Naive B cell (primary cell): ENCODE measurements at regions not wholly inside any gene's neighbourhood (a gene's known extent, or its start where the extent isn't known, plus 50 kb on each side); places are given as distances from the start of the nearest gene placed in this dataset.
"Not testable (repeated sequence)": the region's sequence is repeated elsewhere in the genome, so short reads cannot be mapped to it uniquely, and the experiment has no call there.

Source experiments
- ATAC-seq, 2 donors: fragments of 150-1000 bp; cut with Tn5 transposase; 2 replicates each; pipeline ENCODE4 v1.10.0; 2021; ENCODE audit warnings: low read depth in 2 of 2, mild to moderate bottlenecking in 2 of 2, moderate library complexity in 2 of 2
- DNase-seq: peaks from one replicate; pipeline ENCODE4 v3.0.0; 2022
- H3K27ac Mint-ChIP-seq, 6 donors: one replicate each; pipeline ENCODE4 v1.8.0; 2020 to 2022; ENCODE audit warnings: mild to moderate bottlenecking in 6 of 6, mixed read lengths in 6 of 6, moderate library complexity in 5 of 6, inconsistent platforms in 2 of 6
- H3K27me3 Mint-ChIP-seq, 3 donors: one replicate each; pipeline ENCODE4 v1.8.0; 2021 to 2022; ENCODE audit warnings: mixed read lengths in 3 of 3, mild to moderate bottlenecking in 1 of 3
- H3K36me3 Mint-ChIP-seq, 2 donors: one replicate each; pipeline ENCODE4 v1.8.0; 2020 to 2022; ENCODE audit warnings: mixed read lengths in 2 of 2, inconsistent platforms in 1 of 2, mild to moderate bottlenecking in 1 of 2
- H3K4me1 Mint-ChIP-seq, 3 donors: one replicate each; pipeline ENCODE4 v1.8.0; 2020 to 2022; ENCODE audit warnings: mixed read lengths in 3 of 3, inconsistent platforms in 1 of 3, mild to moderate bottlenecking in 1 of 3, moderate library complexity in 1 of 3
- H3K4me3 Mint-ChIP-seq, 8 donors: one replicate each; pipeline ENCODE4 v1.8.0; 2020 to 2022; ENCODE audit warnings: mild to moderate bottlenecking in 8 of 8, mixed read lengths in 8 of 8, moderate library complexity in 8 of 8, inconsistent platforms in 2 of 8
- H3K9me3 Mint-ChIP-seq, 7 donors: one replicate each; pipeline ENCODE4 v1.8.0; 2020 to 2022; ENCODE audit warnings: mixed read lengths in 7 of 7, mild to moderate bottlenecking in 5 of 7, inconsistent platforms in 2 of 7, moderate library complexity in 1 of 7

DNA sequence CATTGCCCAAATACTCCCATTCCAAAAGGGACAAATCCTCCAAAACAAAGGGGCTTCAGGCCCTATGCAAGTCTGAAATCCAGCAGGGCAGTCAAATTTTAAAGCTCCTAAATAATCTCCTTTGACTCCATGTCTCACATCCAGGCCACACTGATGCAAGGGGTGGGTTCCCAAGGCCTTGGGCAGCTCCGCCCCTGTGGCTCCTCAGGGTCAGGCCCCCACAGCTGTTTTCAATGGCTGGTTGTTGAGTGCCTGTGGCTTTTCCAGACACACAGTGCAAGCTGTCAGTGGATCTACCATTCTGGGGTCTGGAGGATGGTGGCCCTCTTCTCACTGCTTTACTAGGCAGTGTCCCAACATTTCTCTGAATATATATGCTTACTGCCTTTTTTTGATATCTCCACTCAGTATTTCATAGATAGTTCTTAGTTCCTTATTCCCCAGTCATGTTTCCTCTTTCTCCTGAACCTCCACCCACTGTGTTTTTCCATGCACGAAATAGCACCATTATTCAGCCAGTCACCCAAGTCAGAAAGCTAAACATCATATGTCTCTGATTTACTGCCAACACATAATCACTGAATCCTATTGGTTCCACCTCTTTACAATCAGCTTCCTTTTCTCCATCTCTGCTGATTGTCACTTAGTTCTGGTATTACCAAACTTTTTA lies 172.6 kb upstream of the CACNA2D1 start:
- peak; percentile 66 to 68 for ATAC-seq

DNA sequence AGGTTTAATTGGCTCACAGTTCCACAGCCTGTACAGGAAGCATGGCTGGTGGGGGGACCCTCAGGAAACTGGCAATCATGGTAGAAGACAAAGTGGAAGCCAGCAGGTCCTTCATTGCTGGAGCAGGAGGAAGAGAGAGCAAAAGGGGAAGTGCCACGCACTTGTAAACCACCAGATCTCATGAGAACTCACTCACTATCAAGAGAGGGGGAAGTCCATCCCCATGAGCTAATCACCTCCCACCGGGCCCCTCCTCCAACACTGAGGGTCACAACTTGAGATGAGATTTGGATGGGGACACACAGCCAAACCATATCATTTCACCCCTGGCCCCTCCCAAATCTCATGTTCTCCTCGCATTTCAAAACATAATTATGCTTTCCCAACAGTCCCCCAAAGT lies 171.9 kb upstream of the CACNA2D1 start:
- Mint-ChIP-seq H3K9me3 (peaks cover 0 to 8% (median 3%) of the 10 kb centered on the region in 7 donors), H3K36me3 (no peaks in the 10 kb centered on the region), H3K4me3 (peak overlapping the region in 1 of 8 donors; percentile 25), H3K27ac (peak overlapping the region in 3 of 6 donors; percentile 31 to 89 (median 74)), H3K4me1 (peaks cover 8 to 19% (median 16%) of the 10 kb centered on the region in 3 donors), H3K27me3 (no peaks in the 10 kb centered on the region)
- no peak for DNase-seq
- ATAC-seq, result peak; percentile 81 to 86

More for the DNA sequence above, 172.6 kb upstream of the CACNA2D1 start:
- Mint-ChIP-seq H3K27me3 (no peaks in the 10 kb centered on the region), H3K36me3 (no peaks in the 10 kb centered on the region), H3K4me3 (peak overlapping the region in 2 of 8 donors; percentile 18 to 21), H3K4me1 (peaks cover 8 to 19% (median 16%) of the 10 kb centered on the region in 3 donors), H3K9me3 (peaks cover 0 to 8% (median 3%) of the 10 kb centered on the region in 7 donors), H3K27ac (peak overlapping the region in 4 of 6 donors; percentile 2 to 83 (median 62))
- no peak for DNase-seq

DNA sequence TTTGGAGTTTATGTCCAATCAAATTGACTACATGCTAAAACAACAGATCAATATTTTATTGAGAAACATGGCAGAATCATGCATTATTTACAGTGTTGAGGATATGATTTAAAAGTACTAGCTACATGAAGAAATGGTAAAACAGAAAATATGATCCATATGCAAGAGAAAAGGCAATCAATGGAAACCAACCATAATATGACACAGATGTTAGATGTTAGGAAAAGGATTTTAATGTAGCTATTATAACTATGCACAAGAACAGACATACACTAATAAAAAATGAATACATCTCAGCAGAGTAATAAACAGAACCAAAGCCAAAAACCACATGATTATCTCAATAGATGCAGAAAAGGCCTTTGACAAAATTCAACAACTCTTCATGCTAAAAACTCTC lies 166.2 kb upstream of the CACNA2D1 start:
- H3K27me3 Mint-ChIP-seq, result no peaks in the 10 kb centered on the region
- ATAC-seq (no peak), DNase-seq (no peak)
- H3K4me1 Mint-ChIP-seq, result no peaks in the 10 kb centered on the region
- H3K27ac Mint-ChIP-seq, result peak overlapping the region in 1 of 6 donors; percentile 33
- no peaks in the 10 kb centered on the region for H3K36me3 Mint-ChIP-seq
- peaks cover 0 to 5% (median 0%) of the 10 kb centered on the region in 7 donors for H3K9me3 Mint-ChIP-seq
- no peak overlapping the region for H3K4me3 Mint-ChIP-seq

DNA sequence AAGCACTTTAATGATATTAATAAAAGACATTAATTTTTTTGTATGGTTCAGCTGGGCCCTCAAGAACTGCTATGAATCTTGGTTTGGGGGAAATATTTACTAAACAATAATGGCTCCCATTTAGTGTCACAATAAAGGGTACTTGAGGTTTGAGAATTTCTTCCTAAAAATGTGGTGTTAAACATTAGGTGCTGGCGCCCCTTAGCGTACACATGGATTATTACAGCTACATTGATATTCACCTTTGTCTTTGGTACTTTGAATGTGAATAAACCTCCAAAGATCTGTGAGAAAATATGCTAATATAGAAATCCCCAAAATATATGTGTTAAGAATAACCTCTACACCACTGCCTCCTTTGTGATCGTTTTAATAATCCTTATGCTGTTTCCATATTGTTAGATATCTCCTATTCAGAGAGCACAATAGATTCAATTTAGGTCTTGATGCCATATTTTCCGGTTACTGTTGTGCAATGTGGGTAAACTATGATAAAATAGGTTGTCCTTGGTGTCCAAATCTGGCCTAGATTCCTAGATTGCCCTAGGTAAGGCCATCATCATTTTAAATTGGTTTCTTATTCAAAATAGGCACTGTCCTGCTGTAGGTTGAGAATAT lies 161.8 kb upstream of the CACNA2D1 start:
- Mint-ChIP-seq H3K27ac (no peak overlapping the region), H3K9me3 (no peaks in the 10 kb centered on the region), H3K36me3 (no peaks in the 10 kb centered on the region), H3K27me3 (no peaks in the 10 kb centered on the region), H3K4me1 (no peaks in the 10 kb centered on the region), H3K4me3 (no peak overlapping the region)
- DNase-seq (no peak), ATAC-seq (no peak)

DNA sequence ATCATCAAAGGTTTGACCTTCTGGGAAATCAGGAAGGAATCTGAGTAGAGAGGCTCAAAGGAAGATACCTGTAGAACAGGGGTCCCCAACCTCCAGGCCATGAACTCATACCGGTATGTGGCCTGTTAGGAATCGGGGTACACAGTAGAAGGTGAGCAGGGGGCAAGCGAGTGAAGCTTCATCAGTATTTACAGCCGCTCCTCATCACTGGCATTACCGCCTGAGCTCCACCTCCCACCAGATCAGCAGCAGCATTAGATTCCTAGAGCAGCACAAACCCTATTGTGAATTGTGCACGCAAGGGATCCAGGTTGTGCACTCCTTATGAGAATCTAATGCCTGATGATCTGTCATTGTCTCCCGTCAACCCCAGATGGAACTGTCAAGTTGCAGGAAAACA lies 158.5 kb upstream of the CACNA2D1 start:
- Mint-ChIP-seq H3K4me1 (no peaks in the 10 kb centered on the region), H3K27me3 (no peaks in the 10 kb centered on the region), H3K27ac (no peak overlapping the region), H3K4me3 (no peak overlapping the region), H3K36me3 (no peaks in the 10 kb centered on the region), H3K9me3 (no peaks in the 10 kb centered on the region)
- ATAC-seq (no peak), DNase-seq (no peak)

DNA sequence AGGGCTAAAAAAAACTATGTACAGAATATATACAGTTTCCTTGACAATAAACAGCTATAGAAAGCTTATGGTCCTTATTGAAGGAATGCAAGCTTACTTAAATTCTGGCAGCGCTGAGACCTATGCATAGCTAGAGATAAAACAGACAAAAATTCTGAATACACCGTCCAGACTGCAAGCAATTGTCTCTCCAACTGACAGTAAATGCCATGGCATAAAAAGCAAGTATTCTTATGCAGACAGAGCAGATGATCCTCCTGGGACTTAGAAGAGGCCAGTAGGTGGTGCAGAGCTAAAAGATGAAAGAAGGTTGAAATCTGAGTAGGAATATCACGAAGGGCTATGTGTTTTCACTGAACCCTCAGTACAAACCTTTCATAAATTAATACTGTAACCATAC lies 157.0 kb upstream of the CACNA2D1 start:
- Mint-ChIP-seq H3K4me3 (no peak overlapping the region), H3K27ac (no peak overlapping the region), H3K27me3 (no peaks in the 10 kb centered on the region), H3K36me3 (no peaks in the 10 kb centered on the region), H3K9me3 (no peaks in the 10 kb centered on the region), H3K4me1 (no peaks in the 10 kb centered on the region)
- DNase-seq (no peak), ATAC-seq (no peak)

DNA sequence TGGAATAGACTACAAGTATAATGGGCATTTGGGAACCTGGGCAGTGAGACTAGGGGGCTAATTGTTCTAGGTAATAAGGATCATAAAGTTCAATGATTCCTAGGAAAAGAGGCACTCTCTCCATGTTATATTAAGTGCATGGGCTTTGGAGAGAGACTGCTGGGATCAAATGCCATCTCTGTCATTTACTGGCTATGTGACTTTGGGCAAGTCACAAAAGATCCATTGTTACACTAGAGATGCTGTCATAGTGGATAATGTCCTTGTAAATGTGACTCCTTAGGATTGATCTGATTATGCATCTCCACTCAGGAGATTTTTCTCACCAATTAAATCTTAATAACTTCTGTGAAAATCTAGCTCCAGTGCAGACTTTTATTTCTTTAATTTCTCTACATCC lies 156.3 kb upstream of the CACNA2D1 start:
- H3K4me1 Mint-ChIP-seq, result no peaks in the 10 kb centered on the region
- H3K27me3 Mint-ChIP-seq, result no peaks in the 10 kb centered on the region
- no peak for DNase-seq
- no peak overlapping the region for H3K27ac Mint-ChIP-seq
- H3K9me3 Mint-ChIP-seq, result no peaks in the 10 kb centered on the region
- H3K4me3 Mint-ChIP-seq, result no peak overlapping the region
- no peak for ATAC-seq
- H3K36me3 Mint-ChIP-seq, result no peaks in the 10 kb centered on the region

DNA sequence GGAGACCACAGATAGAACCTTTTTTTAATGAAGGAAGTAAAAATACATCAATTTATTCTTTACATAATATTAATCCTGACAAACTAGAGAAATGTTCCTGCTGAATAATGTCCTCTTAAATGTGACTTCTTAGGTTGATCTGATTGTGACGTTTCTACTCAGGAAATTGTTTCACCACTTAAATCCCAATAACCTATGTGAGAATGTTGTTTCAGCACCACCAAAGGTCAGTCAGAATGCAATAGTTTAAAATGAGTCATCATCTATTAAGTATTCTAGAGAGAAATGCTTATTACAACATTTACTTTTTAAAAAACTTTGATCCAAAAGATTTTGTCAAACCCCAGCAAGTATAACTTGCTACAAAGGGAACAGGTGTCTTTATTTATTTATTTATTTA lies 155.4 kb upstream of the CACNA2D1 start:
- H3K4me3 Mint-ChIP-seq, result no peak overlapping the region
- H3K9me3 Mint-ChIP-seq, result no peaks in the 10 kb centered on the region
- no peak overlapping the region for H3K27ac Mint-ChIP-seq
- no peak for DNase-seq
- no peak for ATAC-seq
- H3K4me1 Mint-ChIP-seq, result no peaks in the 10 kb centered on the region
- H3K27me3 Mint-ChIP-seq, result no peaks in the 10 kb centered on the region
- no peaks in the 10 kb centered on the region for H3K36me3 Mint-ChIP-seq

DNA sequence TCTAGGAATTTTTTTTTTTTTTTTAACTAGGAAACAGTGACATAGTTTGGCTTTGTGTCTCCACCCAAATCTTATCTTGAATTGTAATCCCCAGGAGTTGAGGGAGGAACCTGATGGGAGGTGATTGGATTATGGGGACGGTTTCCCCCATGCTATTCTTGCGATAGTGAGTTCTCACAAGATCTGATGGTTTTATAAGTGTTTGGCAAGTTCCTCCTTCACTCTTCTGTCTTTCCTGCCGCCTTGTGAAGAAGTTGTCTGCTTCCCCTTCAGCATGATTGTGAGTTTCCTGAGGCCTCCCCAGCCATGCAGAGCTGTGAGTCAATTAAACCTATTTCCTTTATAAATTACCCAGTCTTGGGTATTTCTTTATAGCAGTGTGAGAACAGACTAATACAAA lies 152.2 kb upstream of the CACNA2D1 start:
- not testable (repeated sequence) for H3K9me3 Mint-ChIP-seq, H3K27me3 Mint-ChIP-seq, H3K4me1 Mint-ChIP-seq, DNase-seq, H3K27ac Mint-ChIP-seq, H3K4me3 Mint-ChIP-seq, H3K36me3 Mint-ChIP-seq, ATAC-seq

DNA sequence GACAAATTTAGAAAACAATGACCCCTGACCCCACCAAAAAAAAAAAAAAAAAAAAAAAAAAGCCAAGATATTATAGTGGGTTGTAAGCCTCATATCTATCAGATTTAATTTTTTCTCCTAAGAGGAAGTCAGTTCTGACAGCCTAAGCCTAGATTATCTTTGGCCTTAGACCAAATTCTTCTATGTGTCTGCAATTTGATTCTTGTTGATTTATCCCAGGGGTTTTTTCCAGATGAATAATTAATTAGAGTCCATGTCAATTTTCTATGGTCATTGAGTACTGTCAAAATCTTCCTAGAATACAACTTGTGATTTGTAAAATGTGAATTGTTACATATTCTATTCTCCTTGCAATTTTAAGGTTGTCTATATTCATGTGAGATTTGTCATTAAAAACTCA lies 151.6 kb upstream of the CACNA2D1 start:
- no peaks in the 10 kb centered on the region for H3K4me1 Mint-ChIP-seq
- no peak for DNase-seq
- no peaks in the 10 kb centered on the region for H3K9me3 Mint-ChIP-seq
- ATAC-seq, result no peak
- H3K27ac Mint-ChIP-seq, result no peak overlapping the region
- H3K36me3 Mint-ChIP-seq, result no peaks in the 10 kb centered on the region
- no peaks in the 10 kb centered on the region for H3K27me3 Mint-ChIP-seq
- no peak overlapping the region for H3K4me3 Mint-ChIP-seq

DNA sequence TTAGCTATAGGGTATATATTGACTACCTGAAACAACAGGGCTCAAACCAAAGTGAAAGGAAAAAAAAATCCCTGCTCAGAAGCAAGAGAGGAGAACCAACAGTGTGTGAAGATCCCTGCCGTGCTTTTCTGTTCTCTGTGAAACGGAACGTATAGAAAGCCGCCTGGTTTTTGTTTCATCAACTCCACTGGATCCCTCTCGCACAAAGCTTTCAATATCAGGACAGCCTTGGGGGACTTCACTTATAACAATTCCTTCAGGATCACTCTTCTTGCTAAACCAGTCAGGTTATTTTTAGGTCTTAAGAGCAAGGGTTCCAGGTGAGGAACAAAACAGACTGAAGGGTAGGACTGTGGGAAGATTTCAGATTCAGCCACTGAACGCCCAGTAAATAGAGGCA lies 151.1 kb upstream of the CACNA2D1 start:
- H3K27me3 Mint-ChIP-seq, result peaks cover 0 to 5% (median 0%) of the 10 kb centered on the region in 3 donors
- H3K27ac Mint-ChIP-seq, result no peak overlapping the region
- no peaks in the 10 kb centered on the region for H3K36me3 Mint-ChIP-seq
- H3K9me3 Mint-ChIP-seq, result no peaks in the 10 kb centered on the region
- H3K4me3 Mint-ChIP-seq, result no peak overlapping the region
- ATAC-seq (no peak), DNase-seq (no peak)
- no peaks in the 10 kb centered on the region for H3K4me1 Mint-ChIP-seq

DNA sequence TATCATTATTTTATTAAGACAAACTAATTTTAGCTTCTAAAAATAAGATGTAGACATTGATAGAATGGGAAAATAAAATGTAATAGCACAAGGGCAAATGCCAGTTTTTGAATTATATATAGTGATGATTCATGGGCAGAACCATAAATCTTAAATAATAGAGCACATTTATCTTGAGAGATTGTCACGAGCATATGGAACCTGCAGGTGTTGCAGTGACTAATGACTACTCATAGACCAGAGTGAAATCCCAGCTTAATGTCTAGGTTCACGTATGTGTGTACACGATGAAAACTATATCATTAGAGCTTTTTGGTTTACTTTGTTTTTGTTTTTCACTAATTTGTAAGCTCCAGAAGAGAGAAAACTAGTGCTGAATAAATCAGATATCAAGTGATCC lies 150.2 kb upstream of the CACNA2D1 start:
- ATAC-seq, result no peak
- H3K9me3 Mint-ChIP-seq, result no peaks in the 10 kb centered on the region
- H3K27ac Mint-ChIP-seq, result no peak overlapping the region
- no peaks in the 10 kb centered on the region for H3K4me1 Mint-ChIP-seq
- H3K4me3 Mint-ChIP-seq, result no peak overlapping the region
- H3K36me3 Mint-ChIP-seq, result no peaks in the 10 kb centered on the region
- DNase-seq, result no peak
- peaks cover 0 to 7% (median 0%) of the 10 kb centered on the region in 3 donors for H3K27me3 Mint-ChIP-seq

DNA sequence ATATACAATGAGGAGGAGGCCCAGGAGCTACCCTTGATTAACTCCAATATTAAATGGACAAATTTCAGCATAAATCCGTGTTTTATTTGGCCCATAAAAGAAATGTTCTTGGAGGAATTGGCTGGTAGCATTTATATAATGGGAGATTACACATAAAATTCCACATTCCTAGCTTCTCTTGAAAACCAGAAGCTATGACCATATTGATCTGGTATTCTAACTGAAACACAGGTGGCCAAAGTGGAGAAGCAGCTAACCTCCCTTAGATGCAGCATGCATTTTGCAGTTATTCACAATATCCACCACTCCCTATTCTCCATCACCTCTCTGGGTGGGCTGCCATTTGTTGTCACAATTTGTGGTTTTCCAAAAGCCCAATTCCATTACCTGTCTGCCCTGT lies 148.8 kb upstream of the CACNA2D1 start:
- no peak for ATAC-seq
- H3K4me1 Mint-ChIP-seq, result no peaks in the 10 kb centered on the region
- peaks cover 0 to 7% (median 0%) of the 10 kb centered on the region in 3 donors for H3K27me3 Mint-ChIP-seq
- H3K4me3 Mint-ChIP-seq, result peak overlapping the region in 1 of 8 donors; percentile 10
- H3K9me3 Mint-ChIP-seq, result no peaks in the 10 kb centered on the region
- no peak overlapping the region for H3K27ac Mint-ChIP-seq
- no peaks in the 10 kb centered on the region for H3K36me3 Mint-ChIP-seq
- DNase-seq, result no peak

DNA sequence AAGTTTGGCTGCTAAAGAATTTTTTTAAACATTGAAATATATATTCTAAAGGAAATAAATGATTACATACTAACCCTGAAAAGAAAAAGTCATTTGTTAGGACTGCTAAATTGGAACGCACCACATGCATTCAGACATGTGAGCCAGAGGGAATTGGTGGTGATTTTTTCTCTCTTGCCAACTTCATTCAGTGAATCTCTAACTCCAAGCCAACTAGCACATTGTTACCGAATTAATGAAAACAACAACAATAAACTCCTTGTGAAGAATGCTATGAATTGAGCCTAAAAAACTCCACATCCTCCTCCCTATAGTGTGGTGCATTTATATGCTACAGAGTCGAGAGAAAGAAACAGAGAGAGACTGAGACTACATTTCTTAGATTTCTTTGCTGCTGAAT lies 135.5 kb upstream of the CACNA2D1 start:
- Mint-ChIP-seq H3K27me3 (no peaks in the 10 kb centered on the region), H3K9me3 (no peaks in the 10 kb centered on the region), H3K4me1 (no peaks in the 10 kb centered on the region), H3K4me3 (no peak overlapping the region), H3K27ac (no peak overlapping the region), H3K36me3 (no peaks in the 10 kb centered on the region)
- no peak for ATAC-seq
- DNase-seq, result no peak
